H1 (cell line): ENCODE measurements at regions not wholly inside any gene's neighbourhood (a gene's known extent, or its start where the extent isn't known, plus 50 kb on each side); places are given as distances from the start of the nearest gene placed in this dataset.
A peak's percentile ranks its signal among the peaks of the same experiment; 100 is the strongest.

Experiments used
- CTCF ChIA-PET: fragments of 300-600 bp; sonication (Branson Sonifier 250); formaldehyde crosslinking; loops from one replicate; lab custom pipeline; 2021; ENCODE audit not compliant: partially characterized antibody; lab: Charles Lee
- POLR2A ChIA-PET: fragments of 300-600 bp; sonication (Branson Sonifier 250); formaldehyde crosslinking; loops from one replicate; lab custom pipeline; 2021; ENCODE audit warnings: inconsistent platforms; ENCODE audit not compliant: partially characterized antibody; lab: Charles Lee
- DNase-seq, 2 experiments: peaks; one replicate each; pipeline versions ENCODE4 v3.0.0 to v3.0.0-alpha.2; 2010 to 2022; ENCODE audit warnings: low spot score in 2 of 2, low read depth in 1 of 2, mixed read lengths in 1 of 2
- FAIRE-seq: peaks from 2 replicates; lab custom pipeline; 2011; peaks lifted over from hg19 to GRCh38; lab: Jason Lieb, UNC
- H2AFZ ChIP-seq: 2 replicates; pipeline ENCODE4 v1.8.1; 2012; ENCODE audit warnings: low read length, inconsistent platforms
- H2AK5ac ChIP-seq: 2 replicates; pipeline ENCODE4 v1.6.1; 2013; ENCODE audit warnings: low read depth, low read length
- H2BK120ac ChIP-seq: replicated peaks from 2 replicates; pipeline ENCODE3; 2013; ENCODE audit warnings: low read depth, low read length, inconsistent platforms
- H2BK12ac ChIP-seq: 2 replicates; pipeline ENCODE4 v1.6.1; 2013; ENCODE audit warnings: low read depth, low read length
- H2BK15ac ChIP-seq: 2 replicates; pipeline ENCODE4 v1.6.1; 2013; ENCODE audit warnings: low read length
- H2BK20ac ChIP-seq: 2 replicates; pipeline ENCODE4 v1.6.1; 2013; ENCODE audit warnings: low read length
- H2BK5ac ChIP-seq: 2 replicates; pipeline ENCODE4 v1.6.1; 2013; ENCODE audit warnings: low read depth, low read length
- H3K14ac ChIP-seq: 2 replicates; pipeline ENCODE4 v1.6.1; 2013; ENCODE audit warnings: inconsistent platforms; ENCODE audit not compliant: insufficient read length
- H3K18ac ChIP-seq: 2 replicates; pipeline ENCODE4 v1.6.1; 2013; ENCODE audit warnings: low read length; ENCODE audit errors: extremely low read depth
- H3K23ac ChIP-seq: 2 replicates; pipeline ENCODE4 v1.6.1; 2013; ENCODE audit warnings: inconsistent platforms; ENCODE audit not compliant: insufficient read length
- H3K23me2 ChIP-seq: 2 replicates; pipeline ENCODE4 v1.6.1; 2013; ENCODE audit warnings: low read depth, low read length
- H3K27ac ChIP-seq: 2 replicates; pipeline ENCODE4 v1.6.1; 2011; ENCODE audit warnings: low read depth, low read length, inconsistent platforms
- H3K27me3 ChIP-seq, 4 experiments: replicated peaks in 1 of 4; 1 replicate in 1 of 4; 2 replicates in 3 of 4; pipeline versions ENCODE4 v1.6.1 to v1.8.1; 2011 to 2013; ENCODE audit warnings: low read length in 3 of 4, mild to moderate bottlenecking in 3 of 4, inconsistent platforms in 2 of 4, mixed read lengths in 2 of 4, moderate library complexity in 1 of 4; ENCODE audit not compliant: control insufficient read depth in 3 of 4, insufficient read depth in 3 of 4; ENCODE audit errors: extremely low read depth in 1 of 4
- H3K36me3 ChIP-seq, 4 experiments: 2 replicates each; pipeline versions ENCODE4 v1.6.1 to v1.8.1; 2011 to 2013; ENCODE audit warnings: mild to moderate bottlenecking in 4 of 4, low read length in 3 of 4, moderate library complexity in 2 of 4, control low read depth in 1 of 4, inconsistent platforms in 1 of 4; ENCODE audit not compliant: insufficient read depth in 4 of 4, control insufficient read depth in 2 of 4
- H3K4ac ChIP-seq: replicated peaks from 2 replicates; pipeline ENCODE3; 2013; ENCODE audit warnings: low read length, low read depth, mixed read lengths, inconsistent platforms; ENCODE audit not compliant: insufficient read length
- H3K4me1 ChIP-seq, 4 experiments: replicated peaks in 1 of 4; 1 replicate in 1 of 4; 2 replicates in 3 of 4; pipeline versions ENCODE4 v1.6.1 to v1.8.1; 2011 to 2013; ENCODE audit warnings: low read length in 3 of 4, inconsistent platforms in 2 of 4, mixed read lengths in 1 of 4; ENCODE audit not compliant: insufficient read depth in 4 of 4, control insufficient read depth in 3 of 4
- H3K4me2 ChIP-seq, 2 experiments: 2 replicates each; pipeline versions ENCODE4 v1.6.1 to v1.8.1; 2011 to 2013; ENCODE audit warnings: low read depth in 2 of 2, low read length in 2 of 2, control low read depth in 1 of 2, inconsistent platforms in 1 of 2, mild to moderate bottlenecking in 1 of 2; ENCODE audit not compliant: insufficient read depth in 1 of 2
- H3K4me3 ChIP-seq, 4 experiments: fragments of 200-600, 300-600 bp in 1 of 4; sonication (generic), shearing (Covaris generic), sonication (Bioruptor Twin) in 1 of 4; 2 replicates each; pipeline versions ENCODE4 v1.5.1 to v1.8.1; 2011 to 2016; ENCODE audit warnings: low read length in 4 of 4, low read depth in 3 of 4, control low read depth in 2 of 4, inconsistent platforms in 2 of 4, mild to moderate bottlenecking in 2 of 4, mixed read lengths in 1 of 4, moderate library complexity in 1 of 4; ENCODE audit not compliant: insufficient read depth in 2 of 4; ENCODE audit errors: extremely low read depth in 1 of 4
- H3K56ac ChIP-seq: replicated peaks from 2 replicates; pipeline ENCODE3; 2013; ENCODE audit warnings: low read depth, mild to moderate bottlenecking, mixed read lengths, low read length, inconsistent platforms; ENCODE audit not compliant: insufficient read length
- H3K79me1 ChIP-seq: 2 replicates; pipeline ENCODE4 v1.6.1; 2013; ENCODE audit warnings: low read depth, low read length, control low read depth
- H3K79me2 ChIP-seq, 2 experiments: 2 replicates each; pipeline versions ENCODE4 v1.6.1 to v1.8.1; 2012 to 2013; ENCODE audit warnings: low read length in 2 of 2, mild to moderate bottlenecking in 2 of 2, inconsistent platforms in 1 of 2; ENCODE audit not compliant: insufficient read depth in 2 of 2, control insufficient read depth in 1 of 2
- H3K9ac ChIP-seq, 4 experiments: replicated peaks in 1 of 4; 1 replicate in 1 of 4; 2 replicates in 3 of 4; pipeline versions ENCODE4 v1.6.1 to v1.8.1; 2011 to 2013; ENCODE audit warnings: low read depth in 3 of 4, low read length in 3 of 4, control low read depth in 2 of 4, mild to moderate bottlenecking in 2 of 4, moderate library complexity in 2 of 4, inconsistent platforms in 1 of 4; ENCODE audit errors: extremely low read depth in 1 of 4
- H3K9me3 ChIP-seq, 2 experiments: 2 replicates each; pipeline versions ENCODE4 v1.6.1 to v1.8.1; 2012 to 2013; ENCODE audit warnings: mild to moderate bottlenecking in 2 of 2, moderate library complexity in 2 of 2, control low read depth in 1 of 2, inconsistent platforms in 1 of 2, low read depth in 1 of 2, low read length in 1 of 2, mixed read lengths in 1 of 2; ENCODE audit not compliant: insufficient read depth in 2 of 2
- H4K20me1 ChIP-seq, 2 experiments: replicated peaks in 1 of 2; 2 replicates each; pipeline versions ENCODE3 to v1.8.1; 2011 to 2013; ENCODE audit warnings: inconsistent platforms in 2 of 2, low read length in 2 of 2, mild to moderate bottlenecking in 1 of 2; ENCODE audit not compliant: insufficient read depth in 2 of 2, control insufficient read depth in 1 of 2
- H4K5ac ChIP-seq: 2 replicates; pipeline ENCODE4 v1.6.1; 2013; ENCODE audit warnings: low read length, low read depth, mixed read lengths, inconsistent platforms; ENCODE audit not compliant: insufficient read length
- H4K8ac ChIP-seq: 2 replicates; pipeline ENCODE4 v1.8.0; 2013; ENCODE audit warnings: mild to moderate bottlenecking, moderate library complexity, low read length, inconsistent platforms; ENCODE audit not compliant: insufficient read depth; ENCODE audit errors: extremely low read depth
- H4K91ac ChIP-seq: replicated peaks from 2 replicates; pipeline ENCODE3; 2013; ENCODE audit warnings: low read length, mixed read lengths, inconsistent platforms; ENCODE audit not compliant: insufficient read length
- CHD2 ChIP-seq: IDR thresholded peaks from 2 replicates; pipeline ENCODE4 v1.6.1; 2012; ENCODE audit warnings: low read length, improper control_type of control experiment
- CREB1 ChIP-seq: IDR thresholded peaks from 2 replicates; pipeline ENCODE4 v1.6.1; 2012; ENCODE audit warnings: inconsistent platforms
- JUN ChIP-seq: IDR thresholded peaks from 2 replicates; pipeline ENCODE4 v1.6.1; 2011; ENCODE audit warnings: low read depth, mild to moderate bottlenecking, improper control_type of control experiment, low read length
- JUND ChIP-seq: IDR thresholded peaks from 2 replicates; pipeline ENCODE4 v1.6.1; 2011; ENCODE audit warnings: mild to moderate bottlenecking, improper control_type of control experiment, low read length
- KDM4A ChIP-seq: IDR thresholded peaks from one replicate; pipeline ENCODE4 v1.7.1; 2012; ENCODE audit warnings: low read depth, mild to moderate bottlenecking, moderate library complexity, low read length, inconsistent platforms; ENCODE audit not compliant: severe bottlenecking
- NANOG ChIP-seq: IDR thresholded peaks from 2 replicates; pipeline ENCODE4 v1.6.1; 2011; ENCODE audit warnings: low read length, low read depth, mild to moderate bottlenecking, inconsistent platforms; ENCODE audit not compliant: insufficient read depth, poor library complexity, severe bottlenecking
- PHF8 ChIP-seq: fragments of 200-600 bp; sonication (generic); conservative IDR thresholded peaks from 2 replicates; pipeline ENCODE4 v1.7.1; 2012; ENCODE audit warnings: low read depth, mild to moderate bottlenecking, inconsistent platforms, low read length, moderate library complexity
- POLR2AphosphoS5 ChIP-seq: IDR thresholded peaks from 2 replicates; pipeline ENCODE4 v1.6.1; 2011; ENCODE audit warnings: low read depth, low read length
- SP1 ChIP-seq: IDR thresholded peaks from 2 replicates; pipeline ENCODE4 v1.6.1; 2011; ENCODE audit warnings: low read depth, low read length
- SP2 ChIP-seq: IDR thresholded peaks from 2 replicates; pipeline ENCODE4 v1.6.1; 2012; ENCODE audit warnings: mild to moderate bottlenecking, low read length, inconsistent platforms
- TBP ChIP-seq: IDR thresholded peaks from 2 replicates; pipeline ENCODE4 v1.6.1; 2011; ENCODE audit warnings: low read depth, low read length, improper control_type of control experiment
- WGBS, 2 experiments: shearing (Covaris generic) in 1 of 2; methylation state at CpG; one replicate each; pipeline versions ENCODE4 v1.1.6 to v1.1.7; 2013 to 2015; ENCODE audit warnings: low lambda C conversion rate in 2 of 2, mixed read lengths in 2 of 2, inconsistent platforms in 1 of 2, low coverage in 1 of 2, missing lambda C conversion rate in 1 of 2; ENCODE audit not compliant: insufficient replicate concordance in 2 of 2, insufficient coverage in 1 of 2, insufficient read length in 1 of 2; ENCODE audit errors: extremely low coverage in 1 of 2, missing lambda C conversion rate in 1 of 2; 5-methylcytosine and 5-hydroxymethylcytosine counted together

GRCh38 chr11:116226731-116227130 lies 546.1 kb downstream of the BUD13 start:
- no peak overlapping the region for H4K5ac ChIP-seq
- no peak overlapping the region for H3K18ac ChIP-seq
- no peak overlapping the region for H3K4me2 ChIP-seq
- H3K79me2 ChIP-seq: no peaks in the 10 kb centered on the region
- FAIRE-seq (no peak), DNase-seq (no peak)
- H2BK15ac ChIP-seq: no peak overlapping the region
- H3K23me2 ChIP-seq: no peaks in the 10 kb centered on the region
- no peak overlapping the region for H3K56ac ChIP-seq
- H2BK5ac ChIP-seq: no peak overlapping the region
- H3K79me1 ChIP-seq: no peaks in the 10 kb centered on the region
- CTCF ChIA-PET: interaction anchor here (0.8 to 16.0 kb wide), 4 partner anchors 10 to 236 kb away, joined by 3 to 162 read pairs (median 4); no protein-coding TSS in a partner anchor
- no peak overlapping the region for H2BK120ac ChIP-seq
- no peak overlapping the region for H2AFZ ChIP-seq
- no peak overlapping the region for H3K23ac ChIP-seq
- no peaks in the 10 kb centered on the region for H3K9me3 ChIP-seq
- no peak overlapping the region for H3K27ac ChIP-seq
- H3K4me3 ChIP-seq: no peak overlapping the region
- no peaks in the 10 kb centered on the region; a peak in 1 of 7 replicates for H3K27me3 ChIP-seq
- H4K8ac ChIP-seq: no peak overlapping the region
- no peak for TF ChIP-seq CREB1
- no peak for TF ChIP-seq SP2
- TF ChIP-seq JUN: no peak
- TF ChIP-seq SP1: no peak
- TF ChIP-seq PHF8: no peak
- TF ChIP-seq KDM4A: no peak
- TF ChIP-seq TBP: no peak
- no peak for TF ChIP-seq POLR2AphosphoS5
- no peak for TF ChIP-seq JUND
- TF ChIP-seq CHD2: no peak
- TF ChIP-seq NANOG: no peak
- no peak overlapping the region for H3K4ac ChIP-seq
- H4K91ac ChIP-seq: no peak overlapping the region
- H2AK5ac ChIP-seq: peak overlapping the region; percentile 31; the same call in 1 of the 2 replicates
- POLR2A ChIA-PET: no interaction called here
- H4K20me1 ChIP-seq: peaks cover 0 to 8% of the 10 kb centered on the region in 2 experiments
- H3K14ac ChIP-seq: no peak overlapping the region
- no peak overlapping the region for H2BK20ac ChIP-seq
- H3K36me3 ChIP-seq: no peaks in the 10 kb centered on the region
- H3K4me1 ChIP-seq: peaks cover 5 to 11% (median 7%) of the 10 kb centered on the region in 4 experiments; a peak in 5 of 7 replicates
- 70% methylated on average over 3 of the region's 3 CpGs; no CpG with 5 or more reads in 1 of the 2 experiments for WGBS, 2 experiments
- no peak overlapping the region for H2BK12ac ChIP-seq
- no peak overlapping the region for H3K9ac ChIP-seq
